ENCODE measurements at regions not wholly inside any gene's neighbourhood (a gene's known extent, or its start where the extent isn't known, plus 50 kb on each side); places are given as distances from the start of the nearest gene placed in this dataset.

DNA sequence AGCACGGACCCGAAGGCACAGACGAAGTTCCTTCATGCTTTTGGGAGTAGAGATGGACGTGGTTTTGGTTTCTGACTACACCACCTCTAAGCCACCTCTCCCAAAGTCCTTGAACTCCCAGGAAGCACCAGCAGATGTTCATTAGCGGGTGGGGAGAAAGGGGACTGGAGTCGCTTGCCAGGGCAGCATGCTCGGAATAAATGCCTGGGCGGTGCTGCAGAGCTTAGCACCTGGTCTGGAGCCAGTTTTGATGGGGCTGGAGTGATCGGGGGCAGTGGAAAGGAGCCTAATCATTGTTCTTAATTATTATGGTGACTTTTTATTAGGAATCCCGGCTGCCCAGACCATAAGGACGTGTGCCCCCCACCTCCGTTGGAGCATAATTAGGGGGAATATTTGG lies 220.8 kb downstream of the TFCP2L1 start:
- Histone ChIP-seq H3K9me2 (ENCODE audit: insufficient read depth, low read length) (no peaks in the 10 kb centered on the region), H3K27ac (ENCODE audit: low read length) (no peak overlapping the region), H3K9me3 (ENCODE audit: low read length) (no peaks in the 10 kb centered on the region), H3F3A (ENCODE audit: insufficient read depth, low read length, poor library complexity, severe bottlenecking) (no peaks in the 10 kb centered on the region), H3K36me3 (ENCODE audit: insufficient read depth, low read length) (no peaks in the 10 kb centered on the region), H3K27me3 (ENCODE audit: insufficient read depth, low read depth, low read length) (no peaks in the 10 kb centered on the region), H3K4me3 (ENCODE audit: low read length) (no peak overlapping the region), H4K20me1 (ENCODE audit: insufficient read depth) (no peaks in the 10 kb centered on the region), H3K4me2 (ENCODE audit: low read length) (no peak overlapping the region), H3K9ac (ENCODE audit: low read length) (no peak overlapping the region), H2AFZ (ENCODE audit: low read depth, low read length) (no peak overlapping the region), H3K79me2 (replicated peaks; ENCODE audit: insufficient read depth, low read length) (no peaks in the 10 kb centered on the region)
- no peak for TF ChIP-seq RAD21 (conservative IDR thresholded peaks at IDR 0.05)
- TF ChIP-seq TAF1 (IDR thresholded peaks at IDR 0.05; ENCODE audit: low read depth), result no peak

DNA sequence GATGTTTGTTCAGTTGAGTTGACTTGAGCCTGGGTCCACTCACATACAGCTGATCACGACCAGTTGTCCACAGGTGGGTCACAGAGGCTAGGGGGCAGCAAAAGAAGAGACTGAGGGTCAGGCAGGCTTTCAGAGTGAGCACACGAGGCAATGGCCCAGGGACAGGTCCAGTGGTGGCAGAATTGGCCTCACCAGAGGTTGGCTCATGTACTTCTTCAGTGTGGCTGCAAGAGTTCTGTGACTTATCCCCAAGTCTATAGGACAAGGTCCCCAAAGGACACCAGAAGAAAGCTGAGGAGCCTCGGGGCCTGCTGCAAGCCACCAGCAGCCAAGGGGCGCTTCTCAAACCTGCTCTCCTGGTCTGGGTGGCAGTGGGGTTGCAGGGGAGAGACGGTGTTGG lies 219.8 kb downstream of the TFCP2L1 start:
- no peaks in the 10 kb centered on the region for H3K9me3 ChIP-seq (ENCODE audit: low read length)
- H3K4me3 ChIP-seq (ENCODE audit: low read length), result no peak overlapping the region
- H3F3A ChIP-seq (ENCODE audit: insufficient read depth, low read length, poor library complexity, severe bottlenecking), result no peaks in the 10 kb centered on the region
- H4K20me1 ChIP-seq (ENCODE audit: insufficient read depth), result no peaks in the 10 kb centered on the region
- no peaks in the 10 kb centered on the region for H3K79me2 ChIP-seq (replicated peaks; ENCODE audit: insufficient read depth, low read length)
- H2AFZ ChIP-seq (ENCODE audit: low read depth, low read length), result no peak overlapping the region
- no peaks in the 10 kb centered on the region for H3K36me3 ChIP-seq (ENCODE audit: insufficient read depth, low read length)
- H3K4me2 ChIP-seq (ENCODE audit: low read length), result no peak overlapping the region
- no peak overlapping the region for H3K9ac ChIP-seq (ENCODE audit: low read length)
- TF ChIP-seq POLR2AphosphoS5 (IDR thresholded peaks at IDR 0.05), result no peak
- TF ChIP-seq, protein P1, sequence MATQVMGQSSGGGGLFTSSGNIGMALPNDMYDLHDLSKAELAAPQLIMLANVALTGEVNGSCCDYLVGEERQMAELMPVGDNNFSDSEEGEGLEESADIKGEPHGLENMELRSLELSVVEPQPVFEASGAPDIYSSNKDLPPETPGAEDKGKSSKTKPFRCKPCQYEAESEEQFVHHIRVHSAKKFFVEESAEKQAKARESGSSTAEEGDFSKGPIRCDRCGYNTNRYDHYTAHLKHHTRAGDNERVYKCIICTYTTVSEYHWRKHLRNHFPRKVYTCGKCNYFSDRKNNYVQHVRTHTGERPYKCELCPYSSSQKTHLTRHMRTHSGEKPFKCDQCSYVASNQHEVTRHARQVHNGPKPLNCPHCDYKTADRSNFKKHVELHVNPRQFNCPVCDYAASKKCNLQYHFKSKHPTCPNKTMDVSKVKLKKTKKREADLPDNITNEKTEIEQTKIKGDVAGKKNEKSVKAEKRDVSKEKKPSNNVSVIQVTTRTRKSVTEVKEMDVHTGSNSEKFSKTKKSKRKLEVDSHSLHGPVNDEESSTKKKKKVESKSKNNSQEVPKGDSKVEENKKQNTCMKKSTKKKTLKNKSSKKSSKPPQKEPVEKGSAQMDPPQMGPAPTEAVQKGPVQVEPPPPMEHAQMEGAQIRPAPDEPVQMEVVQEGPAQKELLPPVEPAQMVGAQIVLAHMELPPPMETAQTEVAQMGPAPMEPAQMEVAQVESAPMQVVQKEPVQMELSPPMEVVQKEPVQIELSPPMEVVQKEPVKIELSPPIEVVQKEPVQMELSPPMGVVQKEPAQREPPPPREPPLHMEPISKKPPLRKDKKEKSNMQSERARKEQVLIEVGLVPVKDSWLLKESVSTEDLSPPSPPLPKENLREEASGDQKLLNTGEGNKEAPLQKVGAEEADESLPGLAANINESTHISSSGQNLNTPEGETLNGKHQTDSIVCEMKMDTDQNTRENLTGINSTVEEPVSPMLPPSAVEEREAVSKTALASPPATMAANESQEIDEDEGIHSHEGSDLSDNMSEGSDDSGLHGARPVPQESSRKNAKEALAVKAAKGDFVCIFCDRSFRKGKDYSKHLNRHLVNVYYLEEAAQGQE (IDR thresholded peaks at IDR 0.05; ENCODE audit: borderline replicate concordance), result no peak
- no peak for TF ChIP-seq TAF1 (IDR thresholded peaks at IDR 0.05; ENCODE audit: low read depth)
- TF ChIP-seq, protein P2, sequence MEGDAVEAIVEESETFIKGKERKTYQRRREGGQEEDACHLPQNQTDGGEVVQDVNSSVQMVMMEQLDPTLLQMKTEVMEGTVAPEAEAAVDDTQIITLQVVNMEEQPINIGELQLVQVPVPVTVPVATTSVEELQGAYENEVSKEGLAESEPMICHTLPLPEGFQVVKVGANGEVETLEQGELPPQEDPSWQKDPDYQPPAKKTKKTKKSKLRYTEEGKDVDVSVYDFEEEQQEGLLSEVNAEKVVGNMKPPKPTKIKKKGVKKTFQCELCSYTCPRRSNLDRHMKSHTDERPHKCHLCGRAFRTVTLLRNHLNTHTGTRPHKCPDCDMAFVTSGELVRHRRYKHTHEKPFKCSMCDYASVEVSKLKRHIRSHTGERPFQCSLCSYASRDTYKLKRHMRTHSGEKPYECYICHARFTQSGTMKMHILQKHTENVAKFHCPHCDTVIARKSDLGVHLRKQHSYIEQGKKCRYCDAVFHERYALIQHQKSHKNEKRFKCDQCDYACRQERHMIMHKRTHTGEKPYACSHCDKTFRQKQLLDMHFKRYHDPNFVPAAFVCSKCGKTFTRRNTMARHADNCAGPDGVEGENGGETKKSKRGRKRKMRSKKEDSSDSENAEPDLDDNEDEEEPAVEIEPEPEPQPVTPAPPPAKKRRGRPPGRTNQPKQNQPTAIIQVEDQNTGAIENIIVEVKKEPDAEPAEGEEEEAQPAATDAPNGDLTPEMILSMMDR (IDR thresholded peaks at IDR 0.05; ENCODE audit: poor library complexity, severe bottlenecking), result no peak
- no peak for TF ChIP-seq RAD21 (conservative IDR thresholded peaks at IDR 0.05)
- TF ChIP-seq MXI1 (conservative IDR thresholded peaks at IDR 0.05; ENCODE audit: poor library complexity, severe bottlenecking), result no peak
- no peak for TF ChIP-seq SMC3 (conservative IDR thresholded peaks at IDR 0.05; ENCODE audit: poor library complexity)
- no peak for TF ChIP-seq EP300 (conservative IDR thresholded peaks at IDR 0.05; ENCODE audit: poor library complexity, severe bottlenecking)
- TF ChIP-seq EZH2 (IDR thresholded peaks at IDR 0.05; ENCODE audit: borderline replicate concordance, insufficient read depth, low read length, poor library complexity, severe bottlenecking), result no peak
- H3K27me3 ChIP-seq (ENCODE audit: insufficient read depth, low read depth, low read length), result no peaks in the 10 kb centered on the region
- no peak overlapping the region for H3K27ac ChIP-seq (ENCODE audit: low read length)
- H3K9me2 ChIP-seq (ENCODE audit: insufficient read depth, low read length), result no peaks in the 10 kb centered on the region

DNA sequence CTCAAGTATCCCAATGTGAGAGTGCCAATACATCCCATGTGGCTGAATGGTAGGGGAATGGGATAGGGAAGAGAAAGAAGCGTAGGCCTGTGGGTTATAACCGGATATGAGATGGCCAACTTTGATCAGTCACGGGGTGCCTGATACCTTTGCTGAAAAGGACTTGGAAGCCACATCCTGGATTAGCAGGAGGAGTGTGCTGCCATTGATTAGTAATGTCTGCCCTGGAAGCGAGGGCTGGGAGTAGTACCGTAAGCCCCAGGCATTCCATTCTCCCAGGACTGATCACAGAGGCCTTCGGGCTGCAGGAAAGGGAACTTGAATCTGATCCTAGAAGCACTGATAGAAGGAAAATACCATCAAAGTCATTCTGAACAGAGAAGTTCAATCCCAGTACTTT lies 218.5 kb downstream of the TFCP2L1 start:
- H3K9me2 ChIP-seq (ENCODE audit: insufficient read depth, low read length), result no peaks in the 10 kb centered on the region
- no peaks in the 10 kb centered on the region for H4K20me1 ChIP-seq (ENCODE audit: insufficient read depth)
- H3K9ac ChIP-seq (ENCODE audit: low read length), result no peak overlapping the region
- no peaks in the 10 kb centered on the region for H3K27me3 ChIP-seq (ENCODE audit: insufficient read depth, low read depth, low read length)
- no peaks in the 10 kb centered on the region for H3K36me3 ChIP-seq (ENCODE audit: insufficient read depth, low read length)
- TF ChIP-seq RAD21 (conservative IDR thresholded peaks at IDR 0.05), result no peak
- no peak for TF ChIP-seq EZH2 (IDR thresholded peaks at IDR 0.05; ENCODE audit: borderline replicate concordance, insufficient read depth, low read length, poor library complexity, severe bottlenecking)
- TF ChIP-seq, protein P2 (IDR thresholded peaks at IDR 0.05; ENCODE audit: poor library complexity, severe bottlenecking), result no peak
- TF ChIP-seq, protein P1 (IDR thresholded peaks at IDR 0.05; ENCODE audit: borderline replicate concordance), result no peak
- no peak for TF ChIP-seq TAF1 (IDR thresholded peaks at IDR 0.05; ENCODE audit: low read depth)
- TF ChIP-seq MXI1 (conservative IDR thresholded peaks at IDR 0.05; ENCODE audit: poor library complexity, severe bottlenecking), result no peak
- no peak for TF ChIP-seq SMC3 (conservative IDR thresholded peaks at IDR 0.05; ENCODE audit: poor library complexity)
- TF ChIP-seq EP300 (conservative IDR thresholded peaks at IDR 0.05; ENCODE audit: poor library complexity, severe bottlenecking), result no peak
- TF ChIP-seq POLR2AphosphoS5 (IDR thresholded peaks at IDR 0.05), result no peak
- H3K9me3 ChIP-seq (ENCODE audit: low read length), result no peaks in the 10 kb centered on the region
- H3K27ac ChIP-seq (ENCODE audit: low read length), result no peak overlapping the region
- H3K79me2 ChIP-seq (replicated peaks; ENCODE audit: insufficient read depth, low read length), result no peaks in the 10 kb centered on the region
- no peak overlapping the region for H2AFZ ChIP-seq (ENCODE audit: low read depth, low read length)
- H3F3A ChIP-seq (ENCODE audit: insufficient read depth, low read length, poor library complexity, severe bottlenecking), result no peaks in the 10 kb centered on the region
- no peak overlapping the region for H3K4me2 ChIP-seq (ENCODE audit: low read length)
- no peak overlapping the region for H3K4me3 ChIP-seq (ENCODE audit: low read length)

Measured in neural cell (in vitro differentiated cells).